ENCODE measurements at regions not wholly inside any gene's neighbourhood (a gene's known extent, or its start where the extent isn't known, plus 50 kb on each side); places are given as distances from the start of the nearest gene placed in this dataset.

DNA sequence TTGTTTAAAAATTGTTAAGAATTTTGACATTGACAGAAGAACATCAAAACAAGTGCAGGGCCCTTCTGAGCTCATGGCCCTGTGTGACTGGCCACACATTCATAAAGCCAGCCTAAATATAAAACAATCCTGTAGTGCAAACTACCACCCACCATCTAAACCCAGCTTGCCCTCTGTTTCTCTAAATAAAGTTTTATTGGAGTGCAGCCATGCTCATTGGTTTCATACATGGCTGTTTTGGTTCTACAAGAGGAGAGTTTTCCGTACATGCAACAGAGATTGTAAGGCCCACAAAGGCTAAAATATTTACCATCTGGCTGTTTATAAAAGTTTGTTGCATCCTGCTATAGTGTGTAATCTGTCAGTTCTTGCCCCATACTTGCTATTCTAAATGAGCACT, 54.6 kb upstream of the TRIM24 start:
- in situ Hi-C loops (cut with HindIII; ENCODE audit: low sequenced_read_pairs) = no loop called here

DNA sequence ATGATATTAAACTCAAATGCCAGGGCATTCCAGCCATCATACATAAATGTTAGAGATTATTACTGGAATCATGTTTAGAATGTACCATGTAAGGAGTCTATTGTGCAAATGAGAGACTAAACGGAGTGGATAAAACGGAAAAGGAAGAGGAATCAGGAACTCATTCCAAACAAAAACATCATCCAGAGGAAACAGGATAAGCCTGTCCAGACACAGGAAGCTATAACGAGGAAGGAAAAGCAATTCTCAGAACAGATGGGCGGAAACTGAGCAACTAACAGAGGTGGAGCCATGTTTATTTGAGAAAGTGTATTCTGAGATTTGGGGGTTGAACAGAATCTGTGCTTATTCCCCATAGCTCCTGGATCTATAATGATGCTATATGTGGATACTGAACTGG, 52.3 kb upstream of the TRIM24 start:
- in situ Hi-C loops (cut with HindIII; ENCODE audit: low sequenced_read_pairs) = no loop called here

Measured in endothelial cell of hepatic sinusoid (primary cell).